ENCODE measurements at regions not wholly inside any gene's neighbourhood (a gene's known extent, or its start where the extent isn't known, plus 50 kb on each side); places are given as distances from the start of the nearest gene placed in this dataset.

- TF ChIP-seq CTCF (conservative IDR thresholded peaks at IDR 0.05; ENCODE audit: low read length) (no peak), EZH2phosphoT487 (IDR thresholded peaks at IDR 0.05; ENCODE audit: borderline replicate concordance, low read depth, low read length) (no peak)
These were observed 285.5 kb downstream of the TCF7L2 start for GRCh38 chr10:113235508-113235907.
